ENCODE measurements at regions not wholly inside any gene's neighbourhood (a gene's known extent, or its start where the extent isn't known, plus 50 kb on each side); places are given as distances from the start of the nearest gene placed in this dataset.

GRCh38 chr12:58364389-58365086 is 423.2 kb downstream of the ATP23 start:
- DNase-seq (ENCODE audit: low read depth): peak; percentile 97
- Histone ChIP-seq H3K27me3 (ENCODE audit: control insufficient read depth, insufficient read depth, low read length) (no peaks in the 10 kb centered on the region), H3K36me3 (ENCODE audit: control insufficient read depth, insufficient read depth, low read length) (no peaks in the 10 kb centered on the region), H3K4me3 (ENCODE audit: low read depth, low read length) (no peak overlapping the region)
- TF ChIP-seq, protein P1, sequence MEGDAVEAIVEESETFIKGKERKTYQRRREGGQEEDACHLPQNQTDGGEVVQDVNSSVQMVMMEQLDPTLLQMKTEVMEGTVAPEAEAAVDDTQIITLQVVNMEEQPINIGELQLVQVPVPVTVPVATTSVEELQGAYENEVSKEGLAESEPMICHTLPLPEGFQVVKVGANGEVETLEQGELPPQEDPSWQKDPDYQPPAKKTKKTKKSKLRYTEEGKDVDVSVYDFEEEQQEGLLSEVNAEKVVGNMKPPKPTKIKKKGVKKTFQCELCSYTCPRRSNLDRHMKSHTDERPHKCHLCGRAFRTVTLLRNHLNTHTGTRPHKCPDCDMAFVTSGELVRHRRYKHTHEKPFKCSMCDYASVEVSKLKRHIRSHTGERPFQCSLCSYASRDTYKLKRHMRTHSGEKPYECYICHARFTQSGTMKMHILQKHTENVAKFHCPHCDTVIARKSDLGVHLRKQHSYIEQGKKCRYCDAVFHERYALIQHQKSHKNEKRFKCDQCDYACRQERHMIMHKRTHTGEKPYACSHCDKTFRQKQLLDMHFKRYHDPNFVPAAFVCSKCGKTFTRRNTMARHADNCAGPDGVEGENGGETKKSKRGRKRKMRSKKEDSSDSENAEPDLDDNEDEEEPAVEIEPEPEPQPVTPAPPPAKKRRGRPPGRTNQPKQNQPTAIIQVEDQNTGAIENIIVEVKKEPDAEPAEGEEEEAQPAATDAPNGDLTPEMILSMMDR (IDR thresholded peaks at IDR 0.05; ENCODE audit: insufficient read depth, low read length, poor library complexity, severe bottlenecking): no peak

GRCh38 chr12:58365087-58365390 is 423.7 kb downstream of the ATP23 start:
- no peak for DNase-seq (ENCODE audit: low read depth)
- Histone ChIP-seq H3K27me3 (ENCODE audit: control insufficient read depth, insufficient read depth, low read length) (no peaks in the 10 kb centered on the region), H3K4me3 (ENCODE audit: low read depth, low read length) (no peak overlapping the region), H3K36me3 (ENCODE audit: control insufficient read depth, insufficient read depth, low read length) (no peaks in the 10 kb centered on the region)
- TF ChIP-seq, protein P1 (IDR thresholded peaks at IDR 0.05; ENCODE audit: insufficient read depth, low read length, poor library complexity, severe bottlenecking): no peak

DNA sequence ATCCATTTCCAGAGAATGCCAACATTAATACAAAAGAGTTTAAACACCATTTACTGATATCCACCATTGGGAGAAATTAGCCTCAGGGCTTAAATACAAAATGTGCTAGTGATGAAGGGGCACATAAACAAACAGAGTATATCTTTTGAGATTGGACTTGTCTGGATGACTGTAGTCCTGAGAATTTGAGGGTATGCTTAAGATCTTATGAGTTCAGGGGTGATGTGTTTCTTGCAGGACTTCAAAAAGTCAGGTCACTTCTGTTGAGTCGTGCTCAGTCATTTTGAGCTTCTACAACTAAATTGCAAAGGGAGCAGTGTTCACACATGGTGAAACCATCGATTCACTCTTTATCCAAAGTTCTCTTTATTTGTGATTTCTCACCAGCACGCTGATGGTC is 425.7 kb downstream of the ATP23 start:
- TF ChIP-seq, protein P1 (IDR thresholded peaks at IDR 0.05; ENCODE audit: insufficient read depth, low read length, poor library complexity, severe bottlenecking): no peak
- no peaks in the 10 kb centered on the region for H3K36me3 ChIP-seq (ENCODE audit: control insufficient read depth, insufficient read depth, low read length)
- no peak for DNase-seq (ENCODE audit: low read depth)

GRCh38 chr12:58368001-58368400 is 426.6 kb downstream of the ATP23 start:
- H3K4me3 ChIP-seq (ENCODE audit: low read depth, low read length): no peak overlapping the region
- TF ChIP-seq, protein P1 (IDR thresholded peaks at IDR 0.05; ENCODE audit: insufficient read depth, low read length, poor library complexity, severe bottlenecking): no peak
- DNase-seq (ENCODE audit: low read depth): no peak
- H3K27me3 ChIP-seq (ENCODE audit: control insufficient read depth, insufficient read depth, low read length): no peaks in the 10 kb centered on the region
- H3K36me3 ChIP-seq (ENCODE audit: control insufficient read depth, insufficient read depth, low read length): no peaks in the 10 kb centered on the region

More for the DNA sequence above, 425.7 kb downstream of the ATP23 start:
- Histone ChIP-seq H3K4me3 (ENCODE audit: low read depth, low read length) (no peak overlapping the region), H3K27me3 (ENCODE audit: control insufficient read depth, insufficient read depth, low read length) (no peaks in the 10 kb centered on the region)

DNA sequence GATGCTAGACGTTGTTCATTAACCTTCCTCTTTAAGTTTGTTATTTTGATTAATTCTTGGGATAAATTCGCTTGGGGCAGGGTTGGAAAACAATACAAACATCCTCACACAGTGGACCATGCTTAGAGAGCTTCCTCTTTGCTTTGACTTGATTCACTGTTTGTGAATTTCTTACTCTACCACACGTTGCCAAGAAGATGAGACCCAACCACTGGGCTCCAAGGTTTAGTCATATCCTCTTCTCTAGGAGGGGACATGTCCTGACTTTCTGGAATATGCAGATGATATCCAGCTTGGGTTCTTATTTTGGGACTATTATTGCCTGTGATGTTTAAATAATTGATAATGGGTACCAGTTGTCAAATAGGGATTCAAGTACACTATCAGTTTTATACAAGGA is 428.2 kb downstream of the ATP23 start:
- Histone ChIP-seq H3K36me3 (ENCODE audit: control insufficient read depth, insufficient read depth, low read length) (no peaks in the 10 kb centered on the region), H3K4me3 (ENCODE audit: low read depth, low read length) (no peak overlapping the region), H3K27me3 (ENCODE audit: control insufficient read depth, insufficient read depth, low read length) (no peaks in the 10 kb centered on the region)
- TF ChIP-seq, protein P1 (IDR thresholded peaks at IDR 0.05; ENCODE audit: insufficient read depth, low read length, poor library complexity, severe bottlenecking): no peak
- DNase-seq (ENCODE audit: low read depth): no peak

DNA sequence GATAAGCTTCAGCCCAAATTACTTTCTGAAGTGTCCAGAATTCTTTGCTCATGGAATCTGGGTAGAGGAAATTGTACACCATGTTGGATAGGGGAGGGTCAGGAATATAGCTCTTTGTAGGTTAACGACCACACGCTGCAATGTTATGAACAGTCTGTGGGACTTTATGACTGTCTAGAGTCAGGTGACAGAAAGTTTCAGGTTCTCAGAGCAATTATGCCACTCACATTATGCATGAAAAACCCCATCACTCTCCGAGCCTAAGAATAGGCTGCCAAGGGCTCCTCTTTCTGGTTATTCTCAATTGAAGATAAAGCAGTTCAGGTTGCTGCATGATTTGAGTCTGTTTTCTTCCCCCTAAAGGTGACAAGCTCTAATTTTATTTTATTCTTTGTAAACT is 430.9 kb downstream of the ATP23 start:
- TF ChIP-seq, protein P1 (IDR thresholded peaks at IDR 0.05; ENCODE audit: insufficient read depth, low read length, poor library complexity, severe bottlenecking): no peak
- Histone ChIP-seq H3K4me3 (ENCODE audit: low read depth, low read length) (no peak overlapping the region), H3K27me3 (ENCODE audit: control insufficient read depth, insufficient read depth, low read length) (no peaks in the 10 kb centered on the region), H3K36me3 (ENCODE audit: control insufficient read depth, insufficient read depth, low read length) (no peaks in the 10 kb centered on the region)
- no peak for DNase-seq (ENCODE audit: low read depth)

All from kidney epithelial cell (primary cell).